HuH-7 (cell line): ENCODE measurements at regions not wholly inside any gene's neighbourhood (a gene's known extent, or its start where the extent isn't known, plus 50 kb on each side); places are given as distances from the start of the nearest gene placed in this dataset.
A peak's percentile ranks its signal among the peaks of the same experiment; 100 is the strongest.

Source experiments
- DNase-seq: peaks from one replicate; pipeline ENCODE4 v3.0.0; 2011; ENCODE audit warnings: low spot score

DNA sequence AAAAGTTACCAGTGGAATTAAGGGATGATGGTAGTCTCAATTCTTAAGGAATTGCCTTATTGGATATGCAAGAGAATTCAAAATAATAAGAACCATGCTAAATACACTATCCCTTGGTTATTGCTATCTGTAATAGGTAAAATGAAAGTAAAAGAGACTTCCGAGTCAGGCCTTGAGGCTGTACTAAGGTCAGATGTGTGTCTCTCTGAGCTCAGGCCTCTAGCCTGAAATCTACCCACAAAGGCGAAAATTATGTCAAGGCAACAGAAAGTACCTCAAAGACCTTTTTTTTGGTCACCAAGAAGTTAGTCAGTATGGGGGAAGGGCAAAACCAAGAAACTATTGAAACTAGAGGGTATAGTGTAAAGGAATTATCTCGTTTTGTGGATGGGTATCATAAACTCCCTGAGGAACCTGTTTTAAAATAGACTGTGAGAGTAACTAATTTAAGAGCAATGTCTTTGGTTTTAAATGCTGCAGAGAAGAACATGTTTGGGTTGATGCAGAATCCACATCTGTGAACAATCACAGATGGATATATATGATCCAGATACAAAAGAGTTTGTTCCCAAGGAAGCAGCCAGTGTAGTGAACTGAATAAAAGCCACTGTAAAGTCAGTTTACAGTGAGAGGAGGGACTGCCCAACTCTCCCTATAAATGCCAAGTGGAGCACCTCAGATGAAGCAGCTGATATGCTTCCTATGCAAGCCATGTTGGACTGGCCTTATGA, 382.3 kb upstream of the SEMA6D start:
- DNase-seq: no peak

DNA sequence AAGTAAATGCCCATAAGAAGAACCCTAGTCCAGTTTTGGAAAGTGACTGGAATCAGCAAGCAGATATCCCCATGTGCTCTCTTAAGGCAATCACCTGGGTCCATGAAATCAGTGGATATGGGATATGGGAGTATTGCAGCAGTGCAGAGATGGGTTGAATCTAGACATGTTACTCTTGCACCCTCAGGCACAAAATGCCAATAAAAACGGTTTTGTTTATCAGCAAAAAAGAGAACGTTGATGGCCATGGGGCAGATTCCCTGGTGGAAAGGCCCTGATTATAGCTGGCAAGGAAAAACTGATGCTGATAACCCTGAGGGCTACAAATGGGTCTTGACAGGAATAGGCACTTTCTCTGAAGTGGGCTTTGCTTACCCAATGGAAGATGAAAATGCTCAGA, 380.2 kb upstream of the SEMA6D start:
- no peak for DNase-seq

DNA sequence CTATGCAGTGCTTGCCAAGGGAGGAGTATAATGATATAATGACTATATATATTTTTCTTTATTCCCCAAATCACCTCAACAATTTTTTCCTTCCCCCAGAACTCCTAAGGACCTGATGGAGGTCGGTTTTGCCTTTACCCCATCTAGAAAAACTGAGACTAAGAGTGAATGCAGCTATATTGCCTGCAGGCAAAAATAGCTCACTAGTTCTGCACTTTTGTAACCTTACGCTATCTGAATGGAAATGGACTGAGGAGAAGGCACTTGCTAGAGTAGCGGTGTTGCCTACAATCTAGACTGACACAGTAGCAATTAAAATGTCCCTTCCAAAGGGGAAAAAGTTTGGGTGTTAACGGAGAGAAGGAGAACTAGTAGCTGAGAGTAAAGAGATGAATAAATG, 379.5 kb upstream of the SEMA6D start:
- no peak for DNase-seq

DNA sequence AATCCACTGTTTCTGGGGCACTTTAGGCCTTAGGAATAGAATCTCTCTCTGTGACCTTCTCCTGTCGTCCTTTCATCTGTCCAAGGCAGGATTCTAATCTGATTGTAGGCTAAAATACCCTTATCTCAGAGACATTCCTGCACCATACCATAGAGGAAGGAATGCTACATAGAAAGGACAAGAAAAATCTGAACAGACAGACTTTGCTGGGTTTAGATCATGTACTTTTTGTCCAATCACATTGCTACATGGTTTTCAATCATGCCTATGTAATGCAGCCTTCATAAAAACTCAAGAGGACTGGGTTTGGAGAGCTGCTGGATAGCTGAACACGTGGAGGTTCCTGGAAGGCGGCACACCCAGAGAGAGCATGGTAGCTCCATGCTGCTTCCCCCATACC, 378.5 kb upstream of the SEMA6D start:
- no peak for DNase-seq

GRCh38 chr15:47339800-47340570, 377.3 kb upstream of the SEMA6D start:
- DNase-seq: no peak

GRCh38 chr15:47340571-47340920, 376.8 kb upstream of the SEMA6D start:
- DNase-seq: no peak

DNA sequence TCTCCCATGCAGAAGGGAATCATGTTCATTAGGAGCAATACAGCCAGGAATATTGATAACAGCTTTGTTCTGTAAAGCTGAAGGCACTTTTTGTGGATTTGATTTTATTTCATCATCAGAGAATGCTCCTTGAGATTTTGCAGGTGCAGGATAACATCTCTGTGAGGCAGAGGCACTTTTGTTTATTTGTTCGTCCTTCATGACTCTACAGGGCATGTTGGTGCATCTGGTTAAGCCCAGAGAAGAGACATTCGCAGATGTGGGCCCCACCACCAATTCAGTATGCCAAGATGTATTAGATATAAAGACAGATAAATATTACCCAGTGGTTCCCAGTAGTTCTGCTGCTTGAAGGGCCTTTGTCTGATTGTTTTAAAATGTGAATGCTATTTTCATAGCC, 368.1 kb upstream of the SEMA6D start:
- DNase-seq: no peak

DNA sequence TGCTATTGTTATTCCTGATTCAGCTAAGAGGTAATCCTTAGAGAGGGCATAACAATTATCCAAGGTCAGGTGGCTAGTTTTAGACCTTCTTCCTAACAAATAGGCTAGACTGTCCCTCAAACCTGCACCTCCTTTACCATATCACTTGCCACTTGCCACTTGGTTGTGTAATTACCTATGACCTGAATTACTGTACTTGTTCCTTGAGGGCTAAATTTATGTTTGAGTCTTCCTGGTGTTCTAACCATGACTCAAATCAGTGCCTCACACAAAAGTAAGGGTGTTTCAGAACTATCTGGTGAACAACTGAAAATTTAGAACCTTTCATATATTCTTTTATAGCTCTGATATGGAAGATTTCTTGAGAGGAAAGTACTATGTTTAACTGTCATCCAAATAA, 365.8 kb upstream of the SEMA6D start:
- no peak for DNase-seq

DNA sequence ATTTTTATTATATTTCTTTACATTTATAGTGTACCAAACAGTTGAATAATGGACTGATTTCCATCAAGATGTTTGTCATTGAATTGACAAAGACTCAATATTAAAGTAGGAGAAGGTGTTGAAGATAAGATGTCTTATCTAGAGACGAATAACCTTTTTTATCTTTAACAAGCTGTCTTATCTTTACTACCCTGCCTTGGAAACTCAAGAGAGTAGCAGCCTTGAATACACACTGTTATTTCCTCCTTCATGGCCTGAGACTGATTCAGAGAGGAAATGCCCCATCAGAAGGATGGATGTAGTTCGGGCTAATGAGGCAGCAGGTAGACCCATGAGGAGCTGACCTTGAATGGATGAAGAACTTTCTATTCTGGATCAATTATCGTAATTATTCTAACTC, 365.1 kb upstream of the SEMA6D start:
- DNase-seq: no peak

DNA sequence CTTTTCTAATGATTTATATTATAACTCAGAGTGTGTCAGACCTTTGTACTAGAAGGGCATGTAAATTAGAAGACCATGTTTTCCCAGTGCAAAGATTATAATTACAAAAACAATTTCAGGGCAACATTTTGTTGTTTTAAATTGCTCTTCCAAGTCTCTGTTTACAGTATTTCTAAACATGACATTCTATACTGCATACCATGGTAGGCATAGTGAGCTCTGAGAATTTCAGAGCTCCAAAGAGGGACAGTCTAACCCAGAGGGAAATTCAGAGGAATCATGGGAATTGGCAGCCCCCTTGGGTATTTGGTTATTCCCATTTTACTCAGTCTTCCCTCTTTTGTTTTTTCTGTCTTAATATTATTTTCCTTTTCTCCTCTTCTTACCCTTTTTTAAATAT, 361.5 kb upstream of the SEMA6D start:
- DNase-seq: no peak

- no peak for DNase-seq
Measured at GRCh38 chr15:47356297-47356696, 361.0 kb upstream of the SEMA6D start.

DNA sequence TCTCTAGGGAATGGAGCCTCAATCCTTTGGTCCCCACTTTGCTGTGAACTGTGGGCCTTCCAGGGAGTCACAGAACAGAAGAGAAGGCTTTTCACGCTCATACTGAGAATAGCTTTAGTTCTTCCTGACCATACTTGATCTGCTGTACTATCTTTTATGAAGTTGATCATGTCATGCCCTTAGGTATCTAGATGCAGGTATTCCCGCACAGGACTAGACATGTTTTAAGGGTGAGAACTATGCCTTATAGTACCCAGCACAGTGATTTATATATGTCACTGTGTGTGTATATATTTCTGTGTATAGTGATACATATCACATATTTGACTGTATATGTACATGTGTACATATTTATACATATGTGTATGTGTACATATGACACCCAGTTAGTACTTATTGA, 358.4 kb upstream of the SEMA6D start:
- no peak for DNase-seq

DNA sequence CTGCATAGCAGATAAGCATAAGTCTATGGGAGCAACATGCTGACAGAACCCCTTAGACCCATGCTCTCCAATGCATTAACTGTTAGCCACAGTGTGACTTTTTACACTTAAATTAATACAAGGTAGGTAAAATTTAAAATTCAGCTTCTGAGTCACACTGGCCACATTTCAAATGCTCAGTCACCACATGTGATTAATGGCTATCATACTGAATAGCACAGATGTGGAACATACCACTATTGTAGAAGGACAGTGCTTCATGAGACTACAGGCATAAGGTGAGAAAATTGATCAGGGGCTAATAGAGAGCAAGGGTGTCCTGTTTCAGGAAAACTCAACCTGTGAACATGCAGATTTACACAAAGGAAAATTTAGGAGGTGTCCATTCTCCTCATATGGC, 357.0 kb upstream of the SEMA6D start:
- no peak for DNase-seq

- no peak for DNase-seq
Measured at GRCh38 chr15:47362118-47362905, 355.0 kb upstream of the SEMA6D start.

GRCh38 chr15:47363653-47364052, 353.7 kb upstream of the SEMA6D start:
- DNase-seq: no peak

DNA sequence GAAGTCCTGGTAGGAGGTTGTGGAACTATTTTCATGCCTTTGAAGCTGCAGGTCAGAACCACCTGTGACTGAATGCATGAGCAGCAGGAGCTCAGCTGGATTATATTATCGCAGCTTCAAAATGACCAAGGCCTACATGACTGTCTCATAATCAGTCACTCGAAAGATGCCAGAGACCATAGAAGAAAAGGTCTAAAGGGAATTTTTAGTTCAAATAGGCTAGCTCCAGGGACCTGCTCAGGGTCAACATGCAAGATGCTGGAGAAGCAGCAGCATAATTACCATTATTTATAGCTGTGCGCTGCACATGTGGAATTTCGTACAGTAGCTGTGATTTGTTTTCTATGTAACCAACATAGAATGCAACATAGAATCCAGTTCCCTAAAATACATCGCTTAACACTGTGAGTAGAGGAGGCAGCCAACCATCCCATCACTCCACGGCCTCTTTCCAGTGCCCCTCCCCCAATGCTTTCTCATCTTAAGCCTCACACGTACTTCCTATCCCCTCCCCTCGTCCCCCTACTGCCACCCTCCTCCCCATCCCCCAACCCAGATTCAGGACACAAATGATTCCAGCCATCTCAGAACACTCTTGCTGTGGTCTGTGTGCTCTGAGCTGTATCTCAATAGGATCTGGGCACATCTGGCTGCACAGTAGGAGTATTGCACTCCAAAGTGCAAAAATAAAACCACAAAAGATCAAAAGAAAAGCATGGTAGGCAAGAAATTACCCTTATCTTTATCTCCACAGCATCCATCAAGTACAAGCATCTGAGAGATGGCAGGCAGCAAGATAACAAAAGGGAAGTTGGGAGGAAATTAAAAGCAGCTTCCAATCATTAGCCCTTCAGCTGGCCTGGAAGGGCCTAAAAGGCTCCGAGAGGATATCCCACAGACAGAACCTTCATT, 352.8 kb upstream of the SEMA6D start:
- DNase-seq: no peak

GRCh38 chr15:47366884-47367283, 350.4 kb upstream of the SEMA6D start:
- no peak for DNase-seq

GRCh38 chr15:47367726-47368390, 349.4 kb upstream of the SEMA6D start:
- DNase-seq: no peak

GRCh38 chr15:47371939-47372338, 345.4 kb upstream of the SEMA6D start:
- no peak for DNase-seq

- peak; percentile 23 for DNase-seq
Measured at GRCh38 chr15:47374222-47374621, 343.1 kb upstream of the SEMA6D start.

- DNase-seq: no peak
Measured at GRCh38 chr15:47376190-47376589, 341.1 kb upstream of the SEMA6D start.
